Nephron (organoid): ENCODE measurements at regions not wholly inside any gene's neighbourhood (a gene's known extent, or its start where the extent isn't known, plus 50 kb on each side); places are given as distances from the start of the nearest gene placed in this dataset.
"Not testable (repeated sequence)": the region's sequence is repeated elsewhere in the genome, so short reads cannot be mapped to it uniquely, and the experiment has no call there.

ENCODE experiments used
- H3K27ac Mint-ChIP-seq, 3 experiments: 2 replicates each; pipeline ENCODE4 v1.8.0; 2020; ENCODE audit warnings: mixed read lengths in 3 of 3, mild to moderate bottlenecking in 2 of 3, moderate library complexity in 1 of 3
- H3K27me3 Mint-ChIP-seq: 2 replicates; pipeline ENCODE4 v1.8.0; 2021; ENCODE audit warnings: low read depth, mild to moderate bottlenecking, moderate library complexity, mixed read lengths
- H3K36me3 Mint-ChIP-seq: 2 replicates; pipeline ENCODE4 v1.8.0; 2020; ENCODE audit warnings: low read depth, mixed read lengths
- H3K4me1 Mint-ChIP-seq: 2 replicates; pipeline ENCODE4 v1.8.0; 2020; ENCODE audit warnings: mixed read lengths
- H3K4me3 Mint-ChIP-seq, 3 experiments: 2 replicates each; pipeline ENCODE4 v1.8.0; 2020; ENCODE audit warnings: mild to moderate bottlenecking in 3 of 3, mixed read lengths in 3 of 3, moderate library complexity in 2 of 3
- H3K9me3 Mint-ChIP-seq: 2 replicates; pipeline ENCODE4 v1.8.0; 2020; ENCODE audit warnings: mixed read lengths
- TF ChIP-seq, protein P1 (sequence below), 3 experiments: fragments of 200-600 bp; sonication (generic); IDR thresholded peaks; one replicate each; pipeline ENCODE4 v1.5.0; 2021; ENCODE audit warnings: antibody characterized with exemption in 3 of 3; ENCODE audit not compliant: unreplicated experiment in 3 of 3

DNA sequence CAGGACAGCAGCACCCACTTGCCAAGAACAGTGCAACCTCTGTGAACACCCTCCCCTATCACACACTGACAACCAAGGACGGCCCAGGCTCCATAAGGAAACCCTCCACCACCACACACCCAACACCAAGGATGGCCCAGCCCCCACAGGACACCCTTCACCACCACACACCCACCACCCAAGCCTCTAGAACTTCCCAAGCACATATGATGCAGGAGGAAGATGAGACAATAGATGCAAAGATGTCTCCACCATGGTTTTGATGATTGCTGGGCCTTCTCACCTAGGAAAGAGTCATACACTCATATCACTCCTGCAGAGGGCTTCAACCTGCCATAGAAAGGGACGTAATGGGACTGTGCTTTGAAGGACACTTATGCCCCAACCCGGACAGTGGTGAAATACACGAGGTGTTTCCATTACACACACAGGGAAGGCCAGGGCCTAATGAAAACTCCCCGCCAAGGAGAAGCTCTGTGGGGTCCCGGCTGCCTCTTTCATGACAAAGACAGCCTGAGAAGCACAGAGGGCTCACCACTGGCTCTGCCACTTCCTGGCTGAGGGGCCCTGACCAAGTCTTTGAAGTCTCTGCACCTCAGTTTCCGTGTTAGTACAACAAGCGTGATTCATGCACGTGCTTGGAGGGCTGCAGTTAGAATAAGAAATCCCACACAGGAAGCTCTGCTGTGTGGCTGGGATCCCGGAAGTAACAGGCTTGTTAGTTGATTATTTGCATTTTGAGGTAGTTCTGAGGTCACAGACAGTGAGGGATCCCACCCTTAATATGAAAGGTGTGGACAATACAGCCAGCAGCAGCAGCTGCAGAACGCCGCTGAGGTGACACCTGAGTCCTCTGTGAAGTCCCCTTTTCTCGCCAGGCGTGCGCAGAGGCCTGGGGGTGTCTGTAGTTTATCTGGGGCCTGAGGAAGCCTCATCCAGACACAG, 61.9 kb upstream of the ATP12A start:
- H3K36me3 Mint-ChIP-seq: no peaks in the 10 kb centered on the region
- H3K9me3 Mint-ChIP-seq: no peaks in the 10 kb centered on the region
- H3K4me1 Mint-ChIP-seq: no peaks in the 10 kb centered on the region
- peak overlapping the region in 1 of 3 experiments; percentile 9 for H3K27ac Mint-ChIP-seq
- H3K27me3 Mint-ChIP-seq: no peaks in the 10 kb centered on the region
- TF ChIP-seq, protein P1, sequence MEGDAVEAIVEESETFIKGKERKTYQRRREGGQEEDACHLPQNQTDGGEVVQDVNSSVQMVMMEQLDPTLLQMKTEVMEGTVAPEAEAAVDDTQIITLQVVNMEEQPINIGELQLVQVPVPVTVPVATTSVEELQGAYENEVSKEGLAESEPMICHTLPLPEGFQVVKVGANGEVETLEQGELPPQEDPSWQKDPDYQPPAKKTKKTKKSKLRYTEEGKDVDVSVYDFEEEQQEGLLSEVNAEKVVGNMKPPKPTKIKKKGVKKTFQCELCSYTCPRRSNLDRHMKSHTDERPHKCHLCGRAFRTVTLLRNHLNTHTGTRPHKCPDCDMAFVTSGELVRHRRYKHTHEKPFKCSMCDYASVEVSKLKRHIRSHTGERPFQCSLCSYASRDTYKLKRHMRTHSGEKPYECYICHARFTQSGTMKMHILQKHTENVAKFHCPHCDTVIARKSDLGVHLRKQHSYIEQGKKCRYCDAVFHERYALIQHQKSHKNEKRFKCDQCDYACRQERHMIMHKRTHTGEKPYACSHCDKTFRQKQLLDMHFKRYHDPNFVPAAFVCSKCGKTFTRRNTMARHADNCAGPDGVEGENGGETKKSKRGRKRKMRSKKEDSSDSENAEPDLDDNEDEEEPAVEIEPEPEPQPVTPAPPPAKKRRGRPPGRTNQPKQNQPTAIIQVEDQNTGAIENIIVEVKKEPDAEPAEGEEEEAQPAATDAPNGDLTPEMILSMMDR (IDR thresholded peaks at IDR 0.05; ENCODE audit: unreplicated experiment in 3 of 3): no peak
- H3K4me3 Mint-ChIP-seq: no peak overlapping the region

GRCh38 chr13:24619282-24619681, 60.9 kb upstream of the ATP12A start:
- no peak overlapping the region for H3K4me3 Mint-ChIP-seq
- H3K9me3 Mint-ChIP-seq: no peaks in the 10 kb centered on the region
- H3K4me1 Mint-ChIP-seq: peaks cover under 1% of the 10 kb centered on the region
- no peaks in the 10 kb centered on the region for H3K36me3 Mint-ChIP-seq
- H3K27me3 Mint-ChIP-seq: no peaks in the 10 kb centered on the region
- no peak overlapping the region for H3K27ac Mint-ChIP-seq
- TF ChIP-seq, protein P1 (IDR thresholded peaks at IDR 0.05; ENCODE audit: unreplicated experiment in 3 of 3): no peak

- peaks cover 13% of the 10 kb centered on the region for H3K4me1 Mint-ChIP-seq
- not testable (repeated sequence) for H3K4me3 Mint-ChIP-seq, H3K9me3 Mint-ChIP-seq, H3K27ac Mint-ChIP-seq, H3K27me3 Mint-ChIP-seq, H3K36me3 Mint-ChIP-seq
These were observed 57.6 kb upstream of the ATP12A start for GRCh38 chr13:24622481-24623148.

- Mint-ChIP-seq H3K27me3 (peaks cover 4% of the 10 kb centered on the region), H3K4me3 (no peak overlapping the region), H3K27ac (no peak overlapping the region), H3K36me3 (no peaks in the 10 kb centered on the region), H3K4me1 (peaks cover 13% of the 10 kb centered on the region), H3K9me3 (no peaks in the 10 kb centered on the region)
- TF ChIP-seq, protein P1 (IDR thresholded peaks at IDR 0.05; ENCODE audit: unreplicated experiment in 3 of 3): no peak
These were observed 57.0 kb upstream of the ATP12A start for GRCh38 chr13:24623149-24623665.

DNA sequence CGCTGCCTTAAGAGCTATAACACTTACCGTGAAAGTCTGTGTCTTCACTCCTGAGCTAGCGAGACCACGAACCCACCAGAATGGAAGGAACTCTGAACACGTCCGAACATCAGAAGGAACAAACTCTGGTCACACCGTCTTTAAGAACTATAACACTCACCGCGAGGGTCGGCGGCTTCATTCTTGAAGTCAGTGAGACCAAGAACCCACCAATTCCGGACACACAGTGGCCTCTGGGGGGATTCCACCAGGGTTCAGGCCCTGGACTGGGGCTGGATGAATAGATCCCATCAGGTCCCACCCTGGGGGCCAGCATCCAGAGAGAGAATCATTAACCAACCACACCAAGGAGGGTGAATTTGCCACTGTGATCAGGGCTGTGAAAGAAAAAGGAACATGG, 55.8 kb upstream of the ATP12A start:
- Mint-ChIP-seq H3K4me1 (peaks cover 14% of the 10 kb centered on the region), H3K4me3 (no peak overlapping the region), H3K27ac (peak overlapping the region; percentile 70 to 83 (median 75)), H3K36me3 (no peaks in the 10 kb centered on the region), H3K27me3 (peaks cover 4% of the 10 kb centered on the region), H3K9me3 (no peaks in the 10 kb centered on the region)
- TF ChIP-seq, protein P1 (IDR thresholded peaks at IDR 0.05; ENCODE audit: unreplicated experiment in 3 of 3): no peak

DNA sequence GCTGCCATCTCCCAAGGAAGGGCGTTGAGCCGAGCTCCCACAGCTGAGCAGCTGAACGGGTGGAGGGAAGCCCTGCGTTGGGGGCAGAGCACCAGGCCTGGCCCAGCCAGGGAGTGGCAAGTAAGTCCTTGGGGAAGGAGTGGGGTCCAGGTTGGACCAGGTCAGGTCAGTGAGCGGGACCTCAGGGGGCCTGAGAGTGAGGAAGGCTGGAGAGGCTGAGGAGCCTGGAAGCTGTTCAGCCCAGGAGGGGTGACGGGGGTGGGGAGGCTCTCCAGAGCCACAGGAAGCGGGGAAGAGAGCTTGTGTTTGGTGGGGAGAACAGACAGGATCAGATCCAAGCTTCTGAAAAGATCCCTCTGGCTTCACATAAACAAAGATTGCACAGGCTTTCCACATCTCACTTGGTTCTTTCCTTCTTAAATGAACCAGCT, 55.4 kb upstream of the ATP12A start:
- TF ChIP-seq, protein P1 (IDR thresholded peaks at IDR 0.05; ENCODE audit: unreplicated experiment in 3 of 3): no peak
- H3K36me3 Mint-ChIP-seq: no peaks in the 10 kb centered on the region
- no peak overlapping the region for H3K4me3 Mint-ChIP-seq
- H3K4me1 Mint-ChIP-seq: peaks cover 18% of the 10 kb centered on the region
- H3K27ac Mint-ChIP-seq: peak overlapping the region; percentile 70 to 83 (median 75)
- H3K27me3 Mint-ChIP-seq: peaks cover 4% of the 10 kb centered on the region
- no peaks in the 10 kb centered on the region for H3K9me3 Mint-ChIP-seq
